ENCODE measurements at regions not wholly inside any gene's neighbourhood (a gene's known extent, or its start where the extent isn't known, plus 50 kb on each side); places are given as distances from the start of the nearest gene placed in this dataset.

- no peak for DNase-seq (ENCODE audit: low read depth, low spot score)
Measured at GRCh38 chr20:7330850-7331249, 563.4 kb downstream of the BMP2 start.

- DNase-seq (ENCODE audit: low read depth, low spot score), result no peak
Measured at GRCh38 chr20:7332169-7332568, 564.7 kb downstream of the BMP2 start.

- DNase-seq (ENCODE audit: low read depth, low spot score), result no peak
Measured at GRCh38 chr20:7333841-7334240, 566.4 kb downstream of the BMP2 start.

- no peak for DNase-seq (ENCODE audit: low read depth, low spot score)
Measured at GRCh38 chr20:7346026-7346425, 578.5 kb downstream of the BMP2 start.

- no peak for DNase-seq (ENCODE audit: low read depth, low spot score)
Measured at GRCh38 chr20:7346562-7346961, 579.1 kb downstream of the BMP2 start.

- DNase-seq (ENCODE audit: low read depth, low spot score), result no peak
Measured at GRCh38 chr20:7347409-7347808, 579.9 kb downstream of the BMP2 start.

- no peak for DNase-seq (ENCODE audit: low read depth, low spot score)
Measured at GRCh38 chr20:7348253-7348652, 580.8 kb downstream of the BMP2 start.

- no peak for DNase-seq (ENCODE audit: low read depth, low spot score)
Measured at GRCh38 chr20:7352165-7352564, 584.7 kb downstream of the BMP2 start.

- DNase-seq (ENCODE audit: low read depth, low spot score), result no peak
Measured at GRCh38 chr20:7355051-7355450, 585.2 kb downstream of the HAO1 start.

GRCh38 chr20:7358670-7359069, 581.6 kb downstream of the HAO1 start:
- no peak for DNase-seq (ENCODE audit: low read depth, low spot score)

GRCh38 chr20:7359739-7360138, 580.5 kb downstream of the HAO1 start:
- no peak for DNase-seq (ENCODE audit: low read depth, low spot score)

GRCh38 chr20:7361321-7361720, 578.9 kb downstream of the HAO1 start:
- no peak for DNase-seq (ENCODE audit: low read depth, low spot score)

- no peak for DNase-seq (ENCODE audit: low read depth, low spot score)
Measured at GRCh38 chr20:7361931-7362330, 578.3 kb downstream of the HAO1 start.

- DNase-seq (ENCODE audit: low read depth, low spot score), result no peak
Measured at GRCh38 chr20:7362601-7363000, 577.7 kb downstream of the HAO1 start.

- no peak for DNase-seq (ENCODE audit: low read depth, low spot score)
Measured at GRCh38 chr20:7366189-7366588, 574.1 kb downstream of the HAO1 start.

GRCh38 chr20:7371518-7372163, 568.6 kb downstream of the HAO1 start:
- no peak for DNase-seq (ENCODE audit: low read depth, low spot score)

GRCh38 chr20:7375905-7376304, 564.4 kb downstream of the HAO1 start:
- DNase-seq (ENCODE audit: low read depth, low spot score), result no peak

GRCh38 chr20:7378864-7379605, 561.2 kb downstream of the HAO1 start:
- no peak for DNase-seq (ENCODE audit: low read depth, low spot score)

GRCh38 chr20:7379621-7380220, 560.5 kb downstream of the HAO1 start:
- DNase-seq (ENCODE audit: low read depth, low spot score), result no peak

- no peak for DNase-seq (ENCODE audit: low read depth, low spot score)
Measured at GRCh38 chr20:7383216-7383615, 557.0 kb downstream of the HAO1 start.

- no peak for DNase-seq (ENCODE audit: low read depth, low spot score)
Measured at GRCh38 chr20:7387638-7388193, 552.5 kb downstream of the HAO1 start.

GRCh38 chr20:7389216-7389615, 551.0 kb downstream of the HAO1 start:
- DNase-seq (ENCODE audit: low read depth, low spot score), result no peak
